Naive B cell (primary cell): ENCODE measurements at regions not wholly inside any gene's neighbourhood (a gene's known extent, or its start where the extent isn't known, plus 50 kb on each side); places are given as distances from the start of the nearest gene placed in this dataset.
"Not testable (repeated sequence)": the region's sequence is repeated elsewhere in the genome, so short reads cannot be mapped to it uniquely, and the experiment has no call there.

Source experiments
- ATAC-seq, 2 donors: fragments of 150-1000 bp; cut with Tn5 transposase; 2 replicates each; pipeline ENCODE4 v1.10.0; 2021; ENCODE audit warnings: low read depth in 2 of 2, mild to moderate bottlenecking in 2 of 2, moderate library complexity in 2 of 2
- DNase-seq: peaks from one replicate; pipeline ENCODE4 v3.0.0; 2022
- H3K27ac Mint-ChIP-seq, 6 donors: one replicate each; pipeline ENCODE4 v1.8.0; 2020 to 2022; ENCODE audit warnings: mild to moderate bottlenecking in 6 of 6, mixed read lengths in 6 of 6, moderate library complexity in 5 of 6, inconsistent platforms in 2 of 6
- H3K27me3 Mint-ChIP-seq, 3 donors: one replicate each; pipeline ENCODE4 v1.8.0; 2021 to 2022; ENCODE audit warnings: mixed read lengths in 3 of 3, mild to moderate bottlenecking in 1 of 3
- H3K36me3 Mint-ChIP-seq, 2 donors: one replicate each; pipeline ENCODE4 v1.8.0; 2020 to 2022; ENCODE audit warnings: mixed read lengths in 2 of 2, inconsistent platforms in 1 of 2, mild to moderate bottlenecking in 1 of 2
- H3K4me1 Mint-ChIP-seq, 3 donors: one replicate each; pipeline ENCODE4 v1.8.0; 2020 to 2022; ENCODE audit warnings: mixed read lengths in 3 of 3, inconsistent platforms in 1 of 3, mild to moderate bottlenecking in 1 of 3, moderate library complexity in 1 of 3
- H3K4me3 Mint-ChIP-seq, 8 donors: one replicate each; pipeline ENCODE4 v1.8.0; 2020 to 2022; ENCODE audit warnings: mild to moderate bottlenecking in 8 of 8, mixed read lengths in 8 of 8, moderate library complexity in 8 of 8, inconsistent platforms in 2 of 8
- H3K9me3 Mint-ChIP-seq, 7 donors: one replicate each; pipeline ENCODE4 v1.8.0; 2020 to 2022; ENCODE audit warnings: mixed read lengths in 7 of 7, mild to moderate bottlenecking in 5 of 7, inconsistent platforms in 2 of 7, moderate library complexity in 1 of 7

DNA sequence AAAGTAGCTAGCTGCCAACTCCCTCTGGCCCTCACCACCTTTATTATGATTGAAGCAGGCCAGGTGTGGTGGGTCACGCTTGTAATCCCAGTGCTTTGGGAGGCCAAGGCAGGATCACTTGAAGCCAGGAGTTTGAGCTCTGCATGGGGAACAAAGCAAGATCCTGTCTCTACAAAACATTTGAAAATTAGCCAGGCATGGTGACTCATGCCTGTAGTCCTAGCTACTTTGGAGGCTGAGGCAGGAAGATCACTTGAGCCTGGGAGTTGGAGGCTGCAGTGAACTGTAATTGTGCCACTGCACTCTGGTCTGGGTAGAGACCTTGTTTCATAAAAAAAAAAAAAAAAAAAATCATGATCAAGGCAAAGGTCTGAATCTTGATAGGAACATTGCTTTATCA lies 467.0 kb upstream of the DIPK2B start:
- no peaks in the 10 kb centered on the region for H3K9me3 Mint-ChIP-seq
- DNase-seq: no peak
- no peak for ATAC-seq
- H3K36me3 Mint-ChIP-seq: no peaks in the 10 kb centered on the region
- H3K27ac Mint-ChIP-seq: no peak overlapping the region
- H3K27me3 Mint-ChIP-seq: no peaks in the 10 kb centered on the region
- H3K4me1 Mint-ChIP-seq: no peaks in the 10 kb centered on the region
- H3K4me3 Mint-ChIP-seq: no peak overlapping the region

DNA sequence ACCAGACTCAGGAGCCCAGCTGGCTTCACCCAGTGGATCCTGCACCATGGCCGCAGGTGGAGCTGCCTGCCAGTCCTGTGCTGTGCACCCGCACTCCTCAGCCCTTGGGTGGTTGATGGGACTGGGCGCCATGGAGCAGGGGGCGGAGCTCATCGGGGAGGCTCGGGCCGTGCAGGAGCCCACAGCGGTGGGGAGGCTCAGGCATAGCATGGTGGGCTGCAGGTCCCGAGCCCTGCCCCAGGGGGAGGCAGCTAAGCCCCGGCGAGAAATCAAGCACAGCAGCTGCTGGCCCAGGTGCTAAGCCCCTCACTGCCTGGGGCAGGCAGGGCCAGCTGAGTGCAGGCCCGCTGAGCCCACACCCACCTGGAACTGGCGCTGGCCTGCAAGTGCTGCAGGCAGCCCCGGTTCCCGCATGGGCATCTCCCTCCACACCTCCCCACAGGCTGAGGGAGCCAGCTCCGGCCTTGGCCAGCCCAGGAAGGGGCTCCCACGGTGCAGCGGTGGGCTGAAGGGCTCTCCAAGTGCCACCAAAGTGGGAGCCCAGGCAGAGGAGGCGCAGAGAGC lies 464.1 kb upstream of the DIPK2B start:
- no peak for DNase-seq
- no peak for ATAC-seq
- Mint-ChIP-seq H3K36me3 (no peaks in the 10 kb centered on the region), H3K27ac (no peak overlapping the region), H3K4me1 (no peaks in the 10 kb centered on the region), H3K9me3 (no peaks in the 10 kb centered on the region), H3K4me3 (no peak overlapping the region), H3K27me3 (no peaks in the 10 kb centered on the region)

DNA sequence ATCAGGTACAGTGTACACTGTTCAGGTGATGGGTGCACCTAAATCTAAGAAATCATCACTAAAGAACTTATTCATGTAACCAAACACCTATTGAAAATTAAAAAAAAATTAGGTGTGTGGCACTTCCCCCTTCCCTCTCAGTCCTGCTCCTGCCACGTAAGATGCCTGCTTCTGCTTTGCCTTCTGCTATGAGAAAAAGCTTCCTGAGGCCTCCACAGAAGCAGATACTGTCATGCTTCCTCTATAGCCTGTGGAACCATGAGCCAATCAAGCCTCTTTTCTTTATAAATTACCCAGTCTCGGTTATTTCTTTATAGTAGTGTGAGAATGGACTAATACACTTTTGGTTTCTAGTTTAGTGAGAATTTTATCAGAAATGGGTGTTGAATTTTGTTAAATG lies 459.8 kb upstream of the DIPK2B start:
- Mint-ChIP-seq H3K36me3 (no peaks in the 10 kb centered on the region), H3K27me3 (no peaks in the 10 kb centered on the region), H3K9me3 (peaks cover 0 to 7% (median 1%) of the 10 kb centered on the region in 7 donors), H3K27ac (no peak overlapping the region), H3K4me1 (no peaks in the 10 kb centered on the region), H3K4me3 (no peak overlapping the region)
- DNase-seq (no peak), ATAC-seq (no peak)

DNA sequence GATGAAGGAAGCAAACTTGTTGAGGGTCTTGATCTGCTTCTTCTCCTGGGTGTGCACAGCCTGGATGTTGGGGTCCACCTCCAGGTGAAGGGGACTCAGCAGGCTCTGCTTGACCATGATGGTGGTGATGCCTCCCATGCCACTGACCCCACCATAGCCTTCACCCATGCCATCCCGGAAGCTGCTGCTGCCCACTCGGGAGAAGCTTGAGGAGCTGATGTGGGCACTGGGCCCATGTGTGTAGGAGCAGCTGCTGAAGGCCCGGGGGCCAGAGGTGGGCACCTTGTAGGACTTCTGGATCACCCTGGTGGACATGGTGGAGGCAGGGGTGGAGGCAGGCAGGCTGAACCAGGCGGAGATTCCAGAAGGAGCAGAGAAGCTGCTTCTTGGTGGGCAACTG lies 432.7 kb upstream of the DIPK2B start:
- Mint-ChIP-seq H3K27me3 (peaks cover 0 to 27% (median 0%) of the 10 kb centered on the region in 3 donors), H3K4me1 (no peaks in the 10 kb centered on the region), H3K36me3 (no peaks in the 10 kb centered on the region), H3K4me3 (no peak overlapping the region), H3K27ac (no peak overlapping the region), H3K9me3 (peaks cover 0 to 3% (median 1%) of the 10 kb centered on the region in 7 donors)
- DNase-seq: no peak
- no peak for ATAC-seq

DNA sequence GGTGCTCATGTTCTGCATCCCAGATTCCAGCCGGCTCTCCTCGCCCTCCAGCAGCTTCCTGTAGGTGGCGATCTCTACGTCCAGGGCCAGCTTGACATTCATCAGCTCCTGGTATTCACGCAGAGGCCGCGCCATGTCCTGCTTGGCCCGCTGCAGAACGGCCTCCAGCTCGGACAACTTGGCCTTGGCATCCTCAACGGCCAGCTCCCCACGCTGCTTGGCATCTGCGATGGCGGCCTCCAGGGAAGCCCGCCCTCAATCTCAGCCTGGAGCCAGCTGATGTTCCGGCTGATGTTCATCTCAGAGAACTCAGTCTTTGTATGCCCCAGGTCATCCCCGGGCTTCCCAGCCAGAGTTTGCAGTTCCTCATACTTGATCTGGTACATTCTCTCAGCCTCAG lies 431.8 kb upstream of the DIPK2B start:
- DNase-seq: no peak
- H3K27ac Mint-ChIP-seq: no peak overlapping the region
- peaks cover 0 to 3% (median 0%) of the 10 kb centered on the region in 7 donors for H3K9me3 Mint-ChIP-seq
- no peaks in the 10 kb centered on the region for H3K4me1 Mint-ChIP-seq
- no peak for ATAC-seq
- no peak overlapping the region for H3K4me3 Mint-ChIP-seq
- H3K27me3 Mint-ChIP-seq: peaks cover 0 to 27% (median 0%) of the 10 kb centered on the region in 3 donors
- H3K36me3 Mint-ChIP-seq: no peaks in the 10 kb centered on the region

DNA sequence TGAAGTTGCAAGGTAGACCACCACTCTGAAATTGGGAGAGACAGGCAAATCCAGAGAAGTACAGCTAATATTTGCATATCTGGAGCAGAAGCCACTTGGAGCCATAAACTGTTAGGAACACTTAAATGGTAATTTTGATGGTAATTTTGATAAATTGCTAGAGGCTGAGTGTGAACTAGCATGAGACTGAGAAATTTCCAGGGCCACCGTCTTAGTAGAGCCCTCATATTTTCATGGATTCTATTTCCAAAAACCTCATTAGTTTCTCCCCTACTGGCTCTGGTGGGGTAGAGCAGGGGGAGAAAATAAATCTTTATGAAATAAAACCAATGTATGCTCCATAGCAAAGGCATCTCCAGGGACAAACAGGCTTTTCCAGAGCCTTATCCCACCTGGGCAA lies 429.4 kb upstream of the DIPK2B start:
- DNase-seq (no peak), ATAC-seq (no peak)
- peaks cover 0 to 16% (median 4%) of the 10 kb centered on the region in 7 donors for H3K9me3 Mint-ChIP-seq
- H3K4me3 Mint-ChIP-seq: no peak overlapping the region
- H3K4me1 Mint-ChIP-seq: no peaks in the 10 kb centered on the region
- peaks cover 0 to 9% (median 0%) of the 10 kb centered on the region in 3 donors for H3K27me3 Mint-ChIP-seq
- no peaks in the 10 kb centered on the region for H3K36me3 Mint-ChIP-seq
- no peak overlapping the region for H3K27ac Mint-ChIP-seq

DNA sequence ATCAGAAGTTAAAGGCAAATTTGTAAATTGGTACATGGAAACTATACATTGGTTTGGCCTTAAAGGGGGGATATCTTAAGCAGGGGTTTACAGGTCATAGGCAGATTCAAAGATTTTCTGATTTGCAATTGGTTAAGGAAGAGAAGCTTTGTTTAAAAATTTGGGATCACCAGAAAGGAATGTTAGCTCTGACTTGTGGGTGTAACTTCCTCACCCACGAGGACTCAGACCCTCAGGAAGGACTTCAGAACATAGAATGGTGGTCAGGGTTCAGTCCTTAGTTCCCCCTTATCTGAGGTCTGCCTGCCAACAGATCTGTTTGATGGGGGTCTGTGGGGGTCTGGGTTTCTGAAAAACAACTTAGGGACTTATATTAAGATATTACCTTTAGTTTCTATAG lies 427.4 kb upstream of the DIPK2B start:
- Mint-ChIP-seq H3K27ac (no peak overlapping the region), H3K4me3 (no peak overlapping the region), H3K27me3 (peaks cover 0 to 5% (median 0%) of the 10 kb centered on the region in 3 donors), H3K9me3 (peaks cover 0 to 16% (median 8%) of the 10 kb centered on the region in 7 donors), H3K4me1 (no peaks in the 10 kb centered on the region), H3K36me3 (no peaks in the 10 kb centered on the region)
- ATAC-seq (no peak), DNase-seq (no peak)

DNA sequence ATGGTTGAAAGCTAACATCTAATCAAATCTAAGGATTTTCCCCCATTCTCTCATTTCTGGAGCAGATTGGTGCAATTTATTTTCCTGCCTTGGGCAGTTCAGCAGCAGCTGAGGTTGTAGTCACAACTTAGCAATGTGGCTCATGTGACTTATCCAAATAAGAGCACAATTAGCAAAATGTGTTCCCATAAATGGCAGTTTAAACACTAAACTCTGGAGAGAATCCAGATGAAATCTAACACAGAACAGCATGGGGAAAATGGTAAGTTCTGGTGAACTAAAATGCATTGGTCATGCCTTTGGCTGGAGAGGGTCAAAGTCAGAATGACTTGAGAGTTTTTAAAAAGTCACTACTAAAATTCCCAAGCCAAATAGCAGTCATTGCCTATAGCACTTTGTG lies 422.6 kb upstream of the DIPK2B start:
- DNase-seq (no peak), ATAC-seq (no peak)
- no peak overlapping the region for H3K27ac Mint-ChIP-seq
- H3K9me3 Mint-ChIP-seq: peaks cover 2 to 19% (median 9%) of the 10 kb centered on the region in 7 donors
- no peaks in the 10 kb centered on the region for H3K4me1 Mint-ChIP-seq
- H3K27me3 Mint-ChIP-seq: peaks cover 0 to 8% (median 0%) of the 10 kb centered on the region in 3 donors
- H3K4me3 Mint-ChIP-seq: no peak overlapping the region
- H3K36me3 Mint-ChIP-seq: no peaks in the 10 kb centered on the region

DNA sequence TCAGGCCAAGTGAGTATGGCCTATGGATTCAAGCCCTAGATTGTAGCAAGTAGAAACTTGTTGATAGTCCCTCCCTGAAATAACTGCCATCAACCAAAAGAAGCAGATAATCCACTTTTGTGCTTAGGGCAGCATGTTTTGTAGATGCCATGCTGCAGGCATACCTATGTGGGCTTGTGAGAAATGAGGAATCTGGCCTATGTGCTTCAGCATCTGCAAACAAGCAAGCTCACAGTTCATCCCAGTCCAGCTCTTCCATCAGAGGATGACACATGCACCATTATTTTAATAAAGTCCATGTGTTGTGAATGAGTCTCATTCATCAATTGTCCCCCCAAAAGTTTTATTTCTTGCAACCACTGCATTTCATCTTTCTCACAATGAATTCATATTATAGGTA lies 421.9 kb upstream of the DIPK2B start:
- H3K36me3 Mint-ChIP-seq: no peaks in the 10 kb centered on the region
- no peak overlapping the region for H3K4me3 Mint-ChIP-seq
- ATAC-seq (no peak), DNase-seq (no peak)
- peaks cover 2 to 24% (median 13%) of the 10 kb centered on the region in 7 donors for H3K9me3 Mint-ChIP-seq
- no peaks in the 10 kb centered on the region for H3K4me1 Mint-ChIP-seq
- H3K27ac Mint-ChIP-seq: no peak overlapping the region
- H3K27me3 Mint-ChIP-seq: peaks cover 0 to 8% (median 0%) of the 10 kb centered on the region in 3 donors

DNA sequence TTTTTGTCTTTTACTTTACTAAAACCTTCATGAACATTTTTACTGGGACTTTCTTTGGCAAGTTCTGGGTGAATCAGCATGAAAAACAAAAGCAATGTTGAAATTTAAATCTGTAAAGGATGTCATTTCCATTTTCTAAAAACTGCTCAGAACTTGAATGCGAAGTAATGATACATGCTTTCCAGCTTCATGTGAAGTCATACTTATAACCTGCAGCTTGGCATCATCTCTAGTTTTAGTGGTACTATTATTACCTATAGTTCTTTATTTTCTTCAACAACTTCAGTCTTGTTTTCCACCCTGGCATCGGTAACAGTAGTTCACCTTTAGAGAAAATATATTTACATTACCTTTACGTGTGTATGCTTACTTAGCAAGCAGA lies 421.4 kb upstream of the DIPK2B start:
- DNase-seq: no peak
- H3K9me3 Mint-ChIP-seq: peaks cover 2 to 24% (median 13%) of the 10 kb centered on the region in 7 donors
- H3K27ac Mint-ChIP-seq: no peak overlapping the region
- H3K4me1 Mint-ChIP-seq: no peaks in the 10 kb centered on the region
- ATAC-seq: no peak
- peaks cover 0 to 8% (median 0%) of the 10 kb centered on the region in 3 donors for H3K27me3 Mint-ChIP-seq
- H3K4me3 Mint-ChIP-seq: no peak overlapping the region
- no peaks in the 10 kb centered on the region for H3K36me3 Mint-ChIP-seq

DNA sequence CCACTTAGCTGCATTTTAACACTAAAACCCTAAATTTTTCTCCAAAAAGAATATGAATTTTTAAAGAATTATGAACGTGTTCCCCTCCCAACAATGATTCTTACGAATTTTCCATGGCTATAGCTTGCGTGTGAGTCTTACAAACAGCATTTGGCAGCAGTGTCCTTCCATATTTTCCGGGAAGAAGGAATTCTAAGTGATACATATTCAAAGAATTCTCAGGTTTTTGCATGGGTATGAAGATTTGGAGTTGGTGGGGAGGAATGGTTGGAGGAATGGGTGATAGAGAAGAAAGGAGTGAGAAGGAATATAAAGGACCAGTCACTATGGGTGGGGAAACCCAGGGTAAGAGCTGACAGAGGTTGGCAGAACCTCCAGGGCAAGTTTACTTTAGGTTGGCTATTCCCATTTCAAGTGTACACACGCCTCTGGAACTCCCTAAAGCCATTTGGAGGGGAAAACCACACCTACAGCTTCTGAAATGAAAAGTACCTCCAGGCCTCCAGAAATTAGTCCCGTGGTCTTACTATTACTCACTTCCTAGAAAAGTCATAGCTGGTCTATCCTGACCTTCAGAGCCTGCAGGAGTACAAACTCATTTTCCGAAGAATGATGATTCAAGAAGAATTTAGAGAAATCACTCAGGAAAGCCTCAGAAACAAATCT lies 420.8 kb upstream of the DIPK2B start:
- DNase-seq (no peak), ATAC-seq (no peak)
- H3K4me1 Mint-ChIP-seq: no peaks in the 10 kb centered on the region
- peaks cover 0 to 8% (median 0%) of the 10 kb centered on the region in 3 donors for H3K27me3 Mint-ChIP-seq
- no peaks in the 10 kb centered on the region for H3K36me3 Mint-ChIP-seq
- H3K4me3 Mint-ChIP-seq: no peak overlapping the region
- H3K27ac Mint-ChIP-seq: no peak overlapping the region
- peaks cover 2 to 24% (median 13%) of the 10 kb centered on the region in 7 donors for H3K9me3 Mint-ChIP-seq

DNA sequence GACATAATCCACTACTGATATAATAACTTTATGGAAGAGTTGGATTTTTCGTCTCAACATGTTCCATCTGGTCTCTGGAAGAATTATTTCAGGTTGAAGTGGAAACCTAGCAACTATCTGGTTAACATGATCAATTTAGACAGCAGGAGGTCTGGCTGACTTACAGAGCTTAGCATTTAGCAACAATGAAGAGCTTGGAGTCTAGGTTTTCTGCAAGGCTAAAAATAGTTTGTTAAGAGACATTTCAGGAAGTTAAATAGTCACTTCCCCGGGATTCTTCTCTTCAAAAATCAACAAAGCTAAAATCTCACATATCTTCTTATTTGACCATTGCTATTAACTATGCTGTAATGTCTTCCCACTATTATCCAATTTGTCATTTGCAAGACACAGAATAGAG lies 418.6 kb upstream of the DIPK2B start:
- Mint-ChIP-seq H3K36me3 (no peaks in the 10 kb centered on the region), H3K9me3 (peaks cover 2 to 26% (median 11%) of the 10 kb centered on the region in 7 donors), H3K27me3 (peaks cover 0 to 8% (median 0%) of the 10 kb centered on the region in 3 donors), H3K4me3 (no peak overlapping the region), H3K4me1 (no peaks in the 10 kb centered on the region), H3K27ac (no peak overlapping the region)
- DNase-seq (no peak), ATAC-seq (no peak)

DNA sequence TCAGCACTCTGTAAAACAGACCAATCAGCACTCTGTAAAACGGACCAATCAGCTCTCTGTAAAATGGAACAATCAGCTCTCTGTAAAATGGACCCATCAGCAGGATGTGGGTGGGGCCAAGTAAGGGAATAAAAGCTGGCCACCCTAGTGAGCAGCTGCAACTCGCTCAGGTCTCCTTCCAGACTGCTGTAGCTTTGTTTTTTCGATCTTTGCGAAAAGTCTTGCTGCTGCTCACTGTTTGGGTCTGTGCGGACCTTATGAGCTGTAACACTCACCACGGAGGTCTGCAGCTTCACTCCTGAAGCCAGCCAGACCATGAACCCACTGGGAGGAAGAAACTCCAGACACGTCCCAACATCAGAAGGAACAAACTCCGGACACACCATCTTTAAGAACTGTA lies 414.9 kb upstream of the DIPK2B start:
- not testable (repeated sequence) for H3K27me3 Mint-ChIP-seq, H3K4me3 Mint-ChIP-seq, ATAC-seq

DNA sequence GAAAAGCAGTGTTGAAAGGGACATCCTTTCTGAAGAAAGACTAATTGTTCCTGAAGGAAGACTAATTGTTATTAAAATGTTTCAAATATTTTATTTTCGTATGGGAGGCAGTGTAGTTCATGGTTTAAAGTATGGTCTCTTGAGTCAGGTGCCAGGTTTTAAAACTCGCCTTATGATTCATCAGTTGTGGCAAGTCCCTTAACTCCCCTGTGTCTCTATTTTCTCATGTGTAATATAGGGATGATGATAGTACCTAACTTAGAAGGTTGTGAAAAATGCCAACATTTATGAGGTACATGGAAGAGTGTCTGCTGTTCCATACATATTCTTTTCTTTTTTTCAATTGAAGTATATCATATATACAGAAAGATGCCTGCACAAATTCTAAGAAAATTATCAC lies 414.2 kb upstream of the DIPK2B start:
- DNase-seq (no peak), ATAC-seq (no peak)
- no peak overlapping the region for H3K27ac Mint-ChIP-seq
- no peak overlapping the region for H3K4me3 Mint-ChIP-seq
- H3K36me3 Mint-ChIP-seq: peaks cover 0 to 1% of the 10 kb centered on the region in 2 donors
- H3K27me3 Mint-ChIP-seq: no peaks in the 10 kb centered on the region
- H3K9me3 Mint-ChIP-seq: peaks cover 0 to 46% (median 25%) of the 10 kb centered on the region in 7 donors
- no peaks in the 10 kb centered on the region for H3K4me1 Mint-ChIP-seq

More for the DNA sequence above, 414.9 kb upstream of the DIPK2B start:
- H3K9me3 Mint-ChIP-seq: peaks cover 0 to 44% (median 23%) of the 10 kb centered on the region in 7 donors
- DNase-seq, H3K4me1 Mint-ChIP-seq, H3K27ac Mint-ChIP-seq, H3K36me3 Mint-ChIP-seq: not testable (repeated sequence)
